ENCODE measurements at regions not wholly inside any gene's neighbourhood (a gene's known extent, or its start where the extent isn't known, plus 50 kb on each side); places are given as distances from the start of the nearest gene placed in this dataset.
"Not testable (repeated sequence)": the region's sequence is repeated elsewhere in the genome, so short reads cannot be mapped to it uniquely, and the experiment has no call there.

- DNase-seq (ENCODE audit: low read depth) = no peak
Measured at GRCh38 chr7:52777051-52777822, 258.2 kb upstream of the POM121L12 start.

GRCh38 chr7:52775876-52776275 is 259.6 kb upstream of the POM121L12 start:
- no peak for DNase-seq (ENCODE audit: low read depth)

- no peak for DNase-seq (ENCODE audit: low read depth)
Measured at GRCh38 chr7:52771177-52771576, 264.3 kb upstream of the POM121L12 start.

- DNase-seq (ENCODE audit: low read depth) = no peak
Measured at GRCh38 chr7:52764492-52765169, 270.8 kb upstream of the POM121L12 start.

GRCh38 chr7:52758356-52758755 is 277.1 kb upstream of the POM121L12 start:
- no peak for DNase-seq (ENCODE audit: low read depth)

GRCh38 chr7:52753855-52754254 is 281.6 kb upstream of the POM121L12 start:
- DNase-seq (ENCODE audit: low read depth) = no peak

- DNase-seq (ENCODE audit: low read depth) = no peak
Measured at GRCh38 chr7:52752891-52753290, 282.5 kb upstream of the POM121L12 start.

- no peak for DNase-seq (ENCODE audit: low read depth)
Measured at GRCh38 chr7:52749880-52750279, 285.6 kb upstream of the POM121L12 start.

- DNase-seq (ENCODE audit: low read depth) = no peak
Measured at GRCh38 chr7:52747817-52748216, 287.6 kb upstream of the POM121L12 start.

GRCh38 chr7:52741670-52742290 is 293.7 kb upstream of the POM121L12 start:
- DNase-seq (ENCODE audit: low read depth) = no peak

GRCh38 chr7:52735656-52736055 is 299.8 kb upstream of the POM121L12 start:
- DNase-seq (ENCODE audit: low read depth) = no peak

GRCh38 chr7:52728683-52729082 is 306.8 kb upstream of the POM121L12 start:
- DNase-seq (ENCODE audit: low read depth) = not testable (repeated sequence)

- no peak for DNase-seq (ENCODE audit: low read depth)
Measured at GRCh38 chr7:52727632-52728031, 307.8 kb upstream of the POM121L12 start.

GRCh38 chr7:52726986-52727385 is 308.4 kb upstream of the POM121L12 start:
- no peak for DNase-seq (ENCODE audit: low read depth)

- DNase-seq (ENCODE audit: low read depth) = no peak
Measured at GRCh38 chr7:52726493-52726892, 308.9 kb upstream of the POM121L12 start.

- no peak for DNase-seq (ENCODE audit: low read depth)
Measured at GRCh38 chr7:52723606-52724005, 311.8 kb upstream of the POM121L12 start.

GRCh38 chr7:52720856-52721255 is 314.6 kb upstream of the POM121L12 start:
- DNase-seq (ENCODE audit: low read depth) = no peak

- no peak for DNase-seq (ENCODE audit: low read depth)
Measured at GRCh38 chr7:52719677-52720076, 315.8 kb upstream of the POM121L12 start.

GRCh38 chr7:52715701-52716100 is 319.7 kb upstream of the POM121L12 start:
- DNase-seq (ENCODE audit: low read depth) = no peak

GRCh38 chr7:52712938-52713337 is 322.5 kb upstream of the POM121L12 start:
- no peak for DNase-seq (ENCODE audit: low read depth)

- DNase-seq (ENCODE audit: low read depth) = no peak
Measured at GRCh38 chr7:52711951-52712350, 323.5 kb upstream of the POM121L12 start.

- DNase-seq (ENCODE audit: low read depth) = no peak
Measured at GRCh38 chr7:52708846-52709245, 326.6 kb upstream of the POM121L12 start.

- no peak for DNase-seq (ENCODE audit: low read depth)
Measured at GRCh38 chr7:52705768-52706167, 329.7 kb upstream of the POM121L12 start.
